Hepatocyte (in vitro differentiated cells): ENCODE measurements at regions not wholly inside any gene's neighbourhood (a gene's known extent, or its start where the extent isn't known, plus 50 kb on each side); places are given as distances from the start of the nearest gene placed in this dataset.
A peak's percentile ranks its signal among the peaks of the same experiment; 100 is the strongest.

Experiments used
- DNase-seq: peaks from one replicate; pipeline ENCODE4 v3.0.0-alpha.2; 2016; ENCODE audit warnings: low spot score
- H2AFZ ChIP-seq: fragments of 200-600 bp; sonication (generic); 2 replicates; pipeline ENCODE4 v1.6.0; 2016; ENCODE audit warnings: antibody characterized with exemption, mild to moderate bottlenecking
- H3K27ac ChIP-seq: fragments of 200-600 bp; sonication (generic); 2 replicates; pipeline ENCODE4 v1.5.1; 2016; ENCODE audit warnings: mild to moderate bottlenecking
- H3K27me3 ChIP-seq: fragments of 200-600 bp; sonication (generic); 2 replicates; pipeline ENCODE4 v1.6.1; 2016
- H3K36me3 ChIP-seq: fragments of 200-600 bp; sonication (generic); replicated peaks from 2 replicates; pipeline ENCODE4 v1.5.1; 2016; ENCODE audit warnings: low read depth; ENCODE audit not compliant: insufficient read depth
- H3K4me1 ChIP-seq: fragments of 200-600 bp; sonication (generic); 2 replicates; pipeline ENCODE4 v1.5.1; 2016; ENCODE audit warnings: mild to moderate bottlenecking, moderate library complexity; ENCODE audit not compliant: insufficient read depth
- H3K4me2 ChIP-seq: fragments of 200-600 bp; sonication (generic); 2 replicates; pipeline ENCODE4 v1.6.0; 2016
- H3K4me3 ChIP-seq: fragments of 200-600 bp; sonication (generic); 2 replicates; pipeline ENCODE4 v1.5.1; 2016; ENCODE audit warnings: mild to moderate bottlenecking
- H3K79me2 ChIP-seq: fragments of 200-600 bp; sonication (generic); 2 replicates; pipeline ENCODE4 v1.6.0; 2017; ENCODE audit warnings: mild to moderate bottlenecking
- H3K9me2 ChIP-seq: fragments of 200-600 bp; sonication (generic); replicated peaks from 2 replicates; pipeline ENCODE4 v1.6.0; 2017; ENCODE audit warnings: mild to moderate bottlenecking; ENCODE audit not compliant: insufficient read depth
- H3K9me3 ChIP-seq: fragments of 200-600 bp; sonication (generic); 2 replicates; pipeline ENCODE4 v1.5.1; 2016; ENCODE audit warnings: low read depth, mild to moderate bottlenecking
- H4K20me1 ChIP-seq: fragments of 200-600 bp; sonication (generic); 2 replicates; pipeline ENCODE4 v1.6.0; 2016; ENCODE audit warnings: mild to moderate bottlenecking; ENCODE audit not compliant: insufficient read depth, poor library complexity, severe bottlenecking
- CTCF ChIP-seq: fragments of 200-600 bp; sonication (generic); IDR thresholded peaks from 2 replicates; pipeline ENCODE4 v1.5.1; 2016; ENCODE audit warnings: antibody characterized with exemption, mild to moderate bottlenecking; ENCODE audit not compliant: poor library complexity
- EZH2 ChIP-seq: fragments of 200-600 bp; sonication (generic); IDR thresholded peaks from 2 replicates; pipeline ENCODE4 v1.6.1; 2016; ENCODE audit warnings: antibody characterized with exemption, mild to moderate bottlenecking, borderline replicate concordance
- EZH2phosphoT487 ChIP-seq: fragments of 200-600 bp; sonication (generic); IDR thresholded peaks from one replicate; pipeline ENCODE4 v1.6.1; 2018; ENCODE audit warnings: antibody characterized with exemption, mild to moderate bottlenecking, low read depth, moderate library complexity; ENCODE audit not compliant: unreplicated experiment, severe bottlenecking
- WGBS: methylation state at CpG from one replicate; pipeline ENCODE4 v1.1.6; 2016; ENCODE audit warnings: low lambda C conversion rate; ENCODE audit errors: missing lambda C conversion rate; 5-methylcytosine and 5-hydroxymethylcytosine counted together

- H3K4me3 ChIP-seq, result no peak overlapping the region
- TF ChIP-seq EZH2phosphoT487 (no peak), EZH2 (no peak), CTCF (no peak)
Measured at GRCh38 chr18:42231284-42231683, 276.2 kb downstream of the PIK3C3 start.

GRCh38 chr18:42231796-42232195 lies 276.8 kb downstream of the PIK3C3 start:
- no peaks in the 10 kb centered on the region for H3K27me3 ChIP-seq
- H3K79me2 ChIP-seq, result no peaks in the 10 kb centered on the region
- no peak overlapping the region for H2AFZ ChIP-seq
- no peaks in the 10 kb centered on the region for H3K4me1 ChIP-seq
- H3K36me3 ChIP-seq, result no peaks in the 10 kb centered on the region
- H3K9me3 ChIP-seq, result no peaks in the 10 kb centered on the region
- H3K4me2 ChIP-seq, result no peak overlapping the region
- DNase-seq, result no peak
- H4K20me1 ChIP-seq, result no peaks in the 10 kb centered on the region
- H3K9me2 ChIP-seq, result no peaks in the 10 kb centered on the region
- H3K27ac ChIP-seq, result no peak overlapping the region
- H3K4me3 ChIP-seq, result no peak overlapping the region
- TF ChIP-seq CTCF (no peak), EZH2phosphoT487 (no peak), EZH2 (no peak)
- WGBS, result 88% methylated on average over 2 of the region's 2 CpGs

More at GRCh38 chr18:42231284-42231683, 276.2 kb downstream of the PIK3C3 start:
- H3K9me3 ChIP-seq, result no peaks in the 10 kb centered on the region
- no peaks in the 10 kb centered on the region for H3K9me2 ChIP-seq
- no peak overlapping the region for H3K4me2 ChIP-seq
- no peaks in the 10 kb centered on the region for H4K20me1 ChIP-seq
- no peaks in the 10 kb centered on the region for H3K27me3 ChIP-seq
- no peak for DNase-seq
- H3K79me2 ChIP-seq, result no peaks in the 10 kb centered on the region
- H2AFZ ChIP-seq, result no peak overlapping the region
- no peaks in the 10 kb centered on the region for H3K4me1 ChIP-seq
- no peaks in the 10 kb centered on the region for H3K36me3 ChIP-seq
- no peak overlapping the region for H3K27ac ChIP-seq

- Histone ChIP-seq H3K4me3 (no peak overlapping the region), H4K20me1 (no peaks in the 10 kb centered on the region), H3K36me3 (no peaks in the 10 kb centered on the region), H3K4me2 (no peak overlapping the region), H2AFZ (no peak overlapping the region), H3K79me2 (no peaks in the 10 kb centered on the region), H3K27ac (no peak overlapping the region), H3K27me3 (no peaks in the 10 kb centered on the region), H3K9me3 (no peaks in the 10 kb centered on the region), H3K4me1 (no peaks in the 10 kb centered on the region), H3K9me2 (no peaks in the 10 kb centered on the region)
- TF ChIP-seq CTCF, result no peak
- TF ChIP-seq EZH2phosphoT487, result peak; percentile 96
- no peak for TF ChIP-seq EZH2
- no peak for DNase-seq
Measured at GRCh38 chr18:42233908-42234307, 278.9 kb downstream of the PIK3C3 start.

DNA sequence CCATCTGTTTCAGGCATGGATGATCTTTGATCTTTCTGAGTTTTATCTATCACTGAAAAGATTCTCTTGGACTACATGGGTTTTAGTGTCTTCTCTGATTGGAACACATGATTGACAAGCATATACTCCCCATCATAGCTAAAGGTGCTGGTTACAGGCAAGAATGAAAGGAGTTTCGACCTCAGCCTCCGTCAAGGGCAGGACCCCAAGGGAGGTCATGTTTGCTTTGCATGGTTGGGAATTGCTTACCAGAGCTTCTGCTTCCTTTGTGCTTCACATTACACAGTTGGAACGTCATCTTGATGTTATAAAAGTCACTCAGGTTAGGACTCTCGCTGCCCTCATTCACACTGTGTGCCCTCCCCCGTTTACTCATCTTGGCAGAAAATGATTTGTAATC lies 287.7 kb downstream of the PIK3C3 start:
- Histone ChIP-seq H3K27ac (peak overlapping the region; percentile 22), H3K36me3 (no peaks in the 10 kb centered on the region), H3K9me2 (no peaks in the 10 kb centered on the region), H3K4me2 (no peak overlapping the region), H3K4me1 (no peaks in the 10 kb centered on the region), H3K4me3 (no peak overlapping the region), H3K9me3 (no peaks in the 10 kb centered on the region), H3K79me2 (no peaks in the 10 kb centered on the region), H3K27me3 (no peaks in the 10 kb centered on the region), H4K20me1 (no peaks in the 10 kb centered on the region), H2AFZ (no peak overlapping the region)
- no peak for TF ChIP-seq CTCF
- TF ChIP-seq EZH2phosphoT487, result no peak
- no peak for DNase-seq
- 65% methylated on average over 5 of the region's 5 CpGs for WGBS
